ENCODE measurements at regions not wholly inside any gene's neighbourhood (a gene's known extent, or its start where the extent isn't known, plus 50 kb on each side); places are given as distances from the start of the nearest gene placed in this dataset.

GRCh38 chrX:16418650-16419049 lies 231.3 kb upstream of the S100G start:
- TF ChIP-seq EGR1 (conservative IDR thresholded peaks at IDR 0.05) (no peak), U2AF2 (optimal IDR thresholded peaks at IDR 0.05; ENCODE audit: low read depth, low read length) (no peak), ZBED1 (IDR thresholded peaks at IDR 0.05) (no peak), HDAC1 (IDR thresholded peaks at IDR 0.05) (no peak), EZH2 (IDR thresholded peaks at IDR 0.05; ENCODE audit: borderline replicate concordance, low read depth, low read length) (no peak), CTCF (IDR thresholded peaks at IDR 0.05 in 2 of 3, conservative IDR thresholded peaks at IDR 0.05 in 1 of 3; ENCODE audit: insufficient read depth in 2 of 3, low read depth in 1 of 3, low read length in 3 of 3) (no peak), HCFC1 (IDR thresholded peaks at IDR 0.05; ENCODE audit: low read depth, low read length) (no peak), KDM1A (IDR thresholded peaks at IDR 0.05) (no peak), MLX (CRISPR knock-in tag; conservative IDR thresholded peaks at IDR 0.05) (no peak), SMC3 (conservative IDR thresholded peaks at IDR 0.05; ENCODE audit: insufficient read depth, low read depth, low read length) (no peak)
